GM12864 (cell line): ENCODE measurements at regions not wholly inside any gene's neighbourhood (a gene's known extent, or its start where the extent isn't known, plus 50 kb on each side); places are given as distances from the start of the nearest gene placed in this dataset.

Source experiments
- DNase-seq: peaks from one replicate; pipeline ENCODE4 v3.0.0-alpha.2; 2011; ENCODE audit warnings: low read depth
- H3K4me3 ChIP-seq: 2 replicates; pipeline ENCODE4 v1.5.1; 2011; ENCODE audit warnings: mild to moderate bottlenecking, low read depth, low read length, control low read depth
- TF ChIP-seq, protein P1 (sequence below): IDR thresholded peaks from 2 replicates; pipeline ENCODE4 v1.5.1; 2011; ENCODE audit warnings: low read depth, mild to moderate bottlenecking, moderate library complexity, low read length, control low read depth, inconsistent platforms; ENCODE audit errors: missing control alignments

DNA sequence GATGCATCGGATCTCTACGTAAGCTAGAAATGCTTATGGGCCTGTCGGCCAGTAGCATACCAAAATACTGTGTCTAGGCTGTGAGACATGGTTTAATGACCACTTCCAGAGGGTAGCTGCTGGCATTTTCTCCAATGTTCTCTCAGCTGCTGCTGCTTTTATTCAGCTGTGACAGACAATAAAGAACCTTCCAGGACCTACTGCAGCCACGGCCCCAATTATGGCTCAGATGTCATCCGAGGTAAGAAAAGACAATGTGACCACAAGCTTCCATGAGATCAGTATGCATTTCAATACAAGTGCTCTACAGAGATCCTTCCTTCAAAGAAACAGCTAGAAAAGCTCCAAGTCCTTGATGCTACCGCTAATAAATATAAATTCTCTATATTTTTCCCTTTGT lies 256.2 kb downstream of the SDHAF3 start:
- DNase-seq = no peak
- no peak overlapping the region for H3K4me3 ChIP-seq
- TF ChIP-seq, protein P1, sequence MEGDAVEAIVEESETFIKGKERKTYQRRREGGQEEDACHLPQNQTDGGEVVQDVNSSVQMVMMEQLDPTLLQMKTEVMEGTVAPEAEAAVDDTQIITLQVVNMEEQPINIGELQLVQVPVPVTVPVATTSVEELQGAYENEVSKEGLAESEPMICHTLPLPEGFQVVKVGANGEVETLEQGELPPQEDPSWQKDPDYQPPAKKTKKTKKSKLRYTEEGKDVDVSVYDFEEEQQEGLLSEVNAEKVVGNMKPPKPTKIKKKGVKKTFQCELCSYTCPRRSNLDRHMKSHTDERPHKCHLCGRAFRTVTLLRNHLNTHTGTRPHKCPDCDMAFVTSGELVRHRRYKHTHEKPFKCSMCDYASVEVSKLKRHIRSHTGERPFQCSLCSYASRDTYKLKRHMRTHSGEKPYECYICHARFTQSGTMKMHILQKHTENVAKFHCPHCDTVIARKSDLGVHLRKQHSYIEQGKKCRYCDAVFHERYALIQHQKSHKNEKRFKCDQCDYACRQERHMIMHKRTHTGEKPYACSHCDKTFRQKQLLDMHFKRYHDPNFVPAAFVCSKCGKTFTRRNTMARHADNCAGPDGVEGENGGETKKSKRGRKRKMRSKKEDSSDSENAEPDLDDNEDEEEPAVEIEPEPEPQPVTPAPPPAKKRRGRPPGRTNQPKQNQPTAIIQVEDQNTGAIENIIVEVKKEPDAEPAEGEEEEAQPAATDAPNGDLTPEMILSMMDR = no peak

DNA sequence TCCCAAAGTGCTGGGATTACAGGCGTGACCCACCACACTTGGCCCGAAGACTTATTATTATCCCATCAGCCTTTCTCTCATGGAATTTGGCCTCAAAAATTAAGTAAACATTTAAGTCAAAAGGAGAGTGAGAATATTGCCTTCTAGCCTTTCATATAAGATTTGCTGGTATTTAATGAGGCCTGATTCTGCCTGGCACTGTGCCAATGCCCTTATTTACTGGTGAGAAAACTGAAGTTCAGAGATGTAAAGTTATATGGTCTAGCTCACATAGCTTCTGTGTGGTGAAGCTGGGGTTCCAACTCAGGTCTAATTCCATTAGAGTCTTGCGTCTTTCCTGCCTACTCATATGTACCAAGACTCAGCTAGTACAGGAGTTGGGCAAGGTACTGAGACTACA lies 260.2 kb downstream of the SDHAF3 start:
- TF ChIP-seq, protein P1 = no peak
- DNase-seq = no peak
- no peak overlapping the region for H3K4me3 ChIP-seq

DNA sequence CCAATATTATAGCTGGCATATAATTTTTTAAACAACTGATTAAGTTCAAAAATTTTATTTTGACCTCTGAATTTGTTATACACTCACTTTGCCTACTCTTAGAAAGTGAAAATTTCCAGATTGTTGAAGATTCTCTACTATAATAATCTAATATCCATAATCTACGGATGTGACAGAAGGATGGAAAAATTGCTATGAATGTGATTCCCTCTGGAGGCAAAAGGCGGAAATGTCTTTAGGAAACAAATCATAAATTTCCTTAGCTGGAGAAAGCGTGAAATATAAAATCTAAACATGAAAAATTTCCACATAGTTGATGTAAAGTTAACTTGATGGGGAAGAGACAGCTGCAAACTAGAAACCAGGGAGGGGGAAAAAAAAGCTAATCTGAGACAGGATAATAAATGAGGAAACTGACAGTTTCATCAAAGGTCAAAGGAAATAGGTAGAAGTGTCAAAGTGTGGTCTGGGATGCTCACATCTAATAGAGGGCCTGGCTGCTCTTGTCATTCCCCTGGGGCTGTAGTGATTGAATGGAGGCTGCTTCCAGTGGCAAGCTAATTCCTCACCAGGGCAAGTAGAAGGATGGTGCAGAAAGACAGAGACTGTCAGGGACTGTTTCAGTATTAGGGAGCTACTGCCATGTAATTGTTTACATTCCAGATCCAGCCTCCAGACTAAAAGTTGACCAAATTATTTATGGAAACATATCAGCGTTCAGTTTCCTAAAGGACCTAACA lies 264.5 kb downstream of the SDHAF3 start:
- TF ChIP-seq, protein P1 = no peak
- DNase-seq = no peak
- no peak overlapping the region for H3K4me3 ChIP-seq

DNA sequence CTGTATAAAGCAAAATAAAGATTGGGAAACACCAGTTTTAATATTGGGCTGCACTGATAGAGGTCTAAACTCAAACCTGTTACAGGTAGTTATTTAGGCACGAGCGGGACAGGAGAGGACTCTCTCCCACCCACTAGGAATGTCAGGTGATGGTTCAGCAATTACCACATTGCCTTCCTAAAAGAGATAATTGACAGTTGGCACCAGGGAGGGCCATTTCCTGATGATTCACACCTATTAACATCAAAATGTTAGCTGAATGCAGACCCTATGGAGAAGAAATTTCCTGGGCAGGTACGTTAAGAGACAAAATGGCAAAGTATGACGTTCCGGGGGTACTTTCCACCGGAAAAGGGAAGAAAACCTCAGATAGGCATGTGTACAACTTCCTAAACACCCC lies 272.6 kb downstream of the SDHAF3 start:
- H3K4me3 ChIP-seq = no peak overlapping the region
- DNase-seq = no peak
- TF ChIP-seq, protein P1 = no peak

DNA sequence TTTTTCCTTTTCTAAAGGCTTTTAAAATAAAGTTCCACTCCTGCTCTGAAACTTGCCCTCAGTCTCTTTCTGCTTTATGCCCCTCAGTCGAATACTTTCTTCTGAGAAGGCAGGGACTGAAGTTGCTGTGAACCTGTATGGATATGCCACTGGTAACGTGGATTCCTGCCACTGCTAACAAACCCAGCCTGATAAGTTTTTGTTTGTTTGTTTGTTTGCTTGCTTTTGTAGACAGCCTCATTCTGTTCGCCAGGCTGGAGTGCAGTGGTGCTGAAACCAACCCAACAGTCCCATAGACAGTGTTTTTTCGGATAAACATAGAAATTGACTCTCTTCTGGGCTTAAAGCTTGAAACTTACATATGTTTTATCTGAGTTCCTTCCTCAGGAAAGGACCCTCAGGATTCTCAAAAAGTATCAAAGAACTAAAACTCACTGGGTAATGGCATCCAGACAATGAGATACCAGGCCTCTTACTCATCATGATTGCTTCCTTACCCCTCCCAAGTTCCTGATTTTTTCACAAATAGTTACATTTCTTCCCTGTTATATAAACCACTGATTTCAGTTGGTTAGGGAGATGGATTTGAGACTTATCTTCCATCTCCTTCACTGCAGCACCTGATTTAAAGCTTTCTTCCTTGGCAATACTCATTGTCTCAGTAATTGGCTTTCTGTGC lies 273.6 kb downstream of the SDHAF3 start:
- TF ChIP-seq, protein P1 = no peak
- DNase-seq = no peak
- H3K4me3 ChIP-seq = no peak overlapping the region

DNA sequence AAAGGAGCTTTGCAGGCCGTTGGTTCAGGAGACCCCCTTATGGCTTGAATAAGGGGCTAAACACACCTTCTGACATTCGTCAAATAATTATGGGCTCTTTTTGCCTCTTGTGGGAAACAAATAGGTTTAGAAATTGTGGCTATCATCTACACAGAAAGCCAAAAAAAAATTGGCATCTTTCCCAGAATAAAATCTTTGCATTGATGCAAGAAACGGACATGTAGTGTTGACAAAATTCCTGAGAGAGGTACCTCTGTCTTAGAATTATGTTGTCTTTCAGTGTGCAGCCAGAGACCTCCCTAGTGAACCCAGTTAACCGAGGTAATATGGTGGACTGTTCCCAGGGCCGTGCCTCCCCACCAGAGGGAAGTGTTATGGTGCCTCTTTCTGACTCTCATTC lies 283.9 kb downstream of the SDHAF3 start:
- H3K4me3 ChIP-seq = no peak overlapping the region
- TF ChIP-seq, protein P1 = no peak
- DNase-seq = no peak
